PFSK-1 (cell line): ENCODE measurements at regions not wholly inside any gene's neighbourhood (a gene's known extent, or its start where the extent isn't known, plus 50 kb on each side); places are given as distances from the start of the nearest gene placed in this dataset.

Experiments
- POLR2AphosphoS5 ChIP-seq: IDR thresholded peaks from 2 replicates; pipeline ENCODE4 v1.6.1; 2012; ENCODE audit warnings: low read depth, mild to moderate bottlenecking, control low read depth, low read length, moderate library complexity
- TAF1 ChIP-seq: IDR thresholded peaks from 2 replicates; pipeline ENCODE4 v1.6.1; 2012; ENCODE audit warnings: low read length, control low read depth, borderline replicate concordance; ENCODE audit not compliant: insufficient read depth
- TF ChIP-seq, protein P1 (sequence below), 2 experiments: IDR thresholded peaks; 2 replicates each; pipeline versions ENCODE4 v1.6.1 to v1.8.0; 2011 to 2012; ENCODE audit warnings: low read depth in 2 of 2, low read length in 2 of 2, control low read depth in 1 of 2, inconsistent platforms in 1 of 2, mild to moderate bottlenecking in 1 of 2, moderate library complexity in 1 of 2; ENCODE audit not compliant: insufficient read depth in 1 of 2

DNA sequence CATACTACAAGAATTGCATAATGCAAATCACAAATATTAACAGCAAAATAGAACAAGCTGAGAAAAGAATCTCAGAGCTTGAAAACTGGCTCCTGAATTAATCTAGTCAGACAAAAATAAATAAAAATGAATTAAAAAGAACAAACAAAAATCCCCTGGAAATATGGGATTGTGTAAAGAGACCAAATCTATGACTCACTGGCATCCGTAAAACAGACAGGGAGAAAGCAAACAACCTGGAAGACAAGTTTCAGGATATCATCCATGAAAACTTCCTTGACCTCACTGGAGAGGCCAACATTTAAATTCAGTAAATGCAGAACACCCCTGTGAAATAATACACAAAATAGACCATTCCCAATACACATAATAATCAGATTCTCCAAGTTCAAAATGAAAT lies 229.3 kb upstream of the CTNND2 start:
- TF ChIP-seq POLR2AphosphoS5: no peak
- TF ChIP-seq, protein P1, sequence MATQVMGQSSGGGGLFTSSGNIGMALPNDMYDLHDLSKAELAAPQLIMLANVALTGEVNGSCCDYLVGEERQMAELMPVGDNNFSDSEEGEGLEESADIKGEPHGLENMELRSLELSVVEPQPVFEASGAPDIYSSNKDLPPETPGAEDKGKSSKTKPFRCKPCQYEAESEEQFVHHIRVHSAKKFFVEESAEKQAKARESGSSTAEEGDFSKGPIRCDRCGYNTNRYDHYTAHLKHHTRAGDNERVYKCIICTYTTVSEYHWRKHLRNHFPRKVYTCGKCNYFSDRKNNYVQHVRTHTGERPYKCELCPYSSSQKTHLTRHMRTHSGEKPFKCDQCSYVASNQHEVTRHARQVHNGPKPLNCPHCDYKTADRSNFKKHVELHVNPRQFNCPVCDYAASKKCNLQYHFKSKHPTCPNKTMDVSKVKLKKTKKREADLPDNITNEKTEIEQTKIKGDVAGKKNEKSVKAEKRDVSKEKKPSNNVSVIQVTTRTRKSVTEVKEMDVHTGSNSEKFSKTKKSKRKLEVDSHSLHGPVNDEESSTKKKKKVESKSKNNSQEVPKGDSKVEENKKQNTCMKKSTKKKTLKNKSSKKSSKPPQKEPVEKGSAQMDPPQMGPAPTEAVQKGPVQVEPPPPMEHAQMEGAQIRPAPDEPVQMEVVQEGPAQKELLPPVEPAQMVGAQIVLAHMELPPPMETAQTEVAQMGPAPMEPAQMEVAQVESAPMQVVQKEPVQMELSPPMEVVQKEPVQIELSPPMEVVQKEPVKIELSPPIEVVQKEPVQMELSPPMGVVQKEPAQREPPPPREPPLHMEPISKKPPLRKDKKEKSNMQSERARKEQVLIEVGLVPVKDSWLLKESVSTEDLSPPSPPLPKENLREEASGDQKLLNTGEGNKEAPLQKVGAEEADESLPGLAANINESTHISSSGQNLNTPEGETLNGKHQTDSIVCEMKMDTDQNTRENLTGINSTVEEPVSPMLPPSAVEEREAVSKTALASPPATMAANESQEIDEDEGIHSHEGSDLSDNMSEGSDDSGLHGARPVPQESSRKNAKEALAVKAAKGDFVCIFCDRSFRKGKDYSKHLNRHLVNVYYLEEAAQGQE (IDR thresholded peaks at IDR 0.05; ENCODE audit: insufficient read depth in 1 of 2, low read depth in 2 of 2, low read length in 2 of 2): no peak
- TF ChIP-seq TAF1: no peak
